ENCODE measurements at regions not wholly inside any gene's neighbourhood (a gene's known extent, or its start where the extent isn't known, plus 50 kb on each side); places are given as distances from the start of the nearest gene placed in this dataset.

- no peak for DNase-seq (ENCODE audit: low read depth)
- H3K4me3 ChIP-seq (ENCODE audit: low read depth, low read length) = no peak overlapping the region
- TF ChIP-seq CTCF (IDR thresholded peaks at IDR 0.05; ENCODE audit: control insufficient read depth, extremely low read depth, insufficient read depth) = no peak
Measured at GRCh38 chr21:35345954-35346353, 296.9 kb upstream of the RUNX1 start.

GRCh38 chr21:35344582-35344981 is 295.5 kb upstream of the RUNX1 start:
- H3K4me3 ChIP-seq (ENCODE audit: low read depth, low read length) = no peak overlapping the region
- no peak for TF ChIP-seq CTCF (IDR thresholded peaks at IDR 0.05; ENCODE audit: control insufficient read depth, extremely low read depth, insufficient read depth)
- DNase-seq (ENCODE audit: low read depth) = no peak

GRCh38 chr21:35343046-35343819 is 294.1 kb upstream of the RUNX1 start:
- DNase-seq (ENCODE audit: low read depth) = no peak
- no peak for TF ChIP-seq CTCF (IDR thresholded peaks at IDR 0.05; ENCODE audit: control insufficient read depth, extremely low read depth, insufficient read depth)
- H3K4me3 ChIP-seq (ENCODE audit: low read depth, low read length) = no peak overlapping the region

GRCh38 chr21:35342440-35342839 is 293.3 kb upstream of the RUNX1 start:
- no peak for TF ChIP-seq CTCF (IDR thresholded peaks at IDR 0.05; ENCODE audit: control insufficient read depth, extremely low read depth, insufficient read depth)
- no peak for DNase-seq (ENCODE audit: low read depth)
- H3K4me3 ChIP-seq (ENCODE audit: low read depth, low read length) = no peak overlapping the region

GRCh38 chr21:35340273-35340672 is 291.2 kb upstream of the RUNX1 start:
- TF ChIP-seq CTCF (IDR thresholded peaks at IDR 0.05; ENCODE audit: control insufficient read depth, extremely low read depth, insufficient read depth) = no peak
- no peak for DNase-seq (ENCODE audit: low read depth)
- no peak overlapping the region for H3K4me3 ChIP-seq (ENCODE audit: low read depth, low read length)

- no peak for TF ChIP-seq CTCF (IDR thresholded peaks at IDR 0.05; ENCODE audit: control insufficient read depth, extremely low read depth, insufficient read depth)
- no peak for DNase-seq (ENCODE audit: low read depth)
- H3K4me3 ChIP-seq (ENCODE audit: low read depth, low read length) = no peak overlapping the region
Measured at GRCh38 chr21:35338881-35339632, 290.0 kb upstream of the RUNX1 start.
